GM19043 (cell line): ENCODE measurements at regions not wholly inside any gene's neighbourhood (a gene's known extent, or its start where the extent isn't known, plus 50 kb on each side); places are given as distances from the start of the nearest gene placed in this dataset.

Experiments used
- ATAC-seq: cut with Tn5 transposase; IDR thresholded peaks from one replicate; pipeline ENCODE4 v1.9.1; 2021; ENCODE audit warnings: low read depth; ENCODE audit not compliant: unreplicated experiment

DNA sequence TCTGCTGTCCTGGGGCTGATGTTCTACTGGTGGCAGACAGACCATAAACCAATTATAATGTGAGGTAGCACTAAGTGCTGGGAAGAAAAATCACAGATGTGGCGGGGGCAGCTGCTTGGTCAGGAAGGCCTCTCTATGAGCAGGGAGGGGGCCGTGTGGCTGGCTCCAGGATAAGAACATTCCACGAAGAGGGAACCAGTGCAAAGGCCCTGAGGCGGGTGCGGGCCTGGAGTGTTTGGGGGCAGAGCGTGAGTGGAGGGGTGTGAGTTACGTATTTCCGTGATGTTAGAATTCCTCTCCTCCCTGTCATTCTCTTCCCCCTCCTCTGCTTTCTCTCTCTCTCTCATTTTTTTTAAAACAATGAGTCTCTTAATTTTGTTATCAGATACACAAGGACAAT, 67.2 kb downstream of the CEBPB start:
- ATAC-seq: no peak

DNA sequence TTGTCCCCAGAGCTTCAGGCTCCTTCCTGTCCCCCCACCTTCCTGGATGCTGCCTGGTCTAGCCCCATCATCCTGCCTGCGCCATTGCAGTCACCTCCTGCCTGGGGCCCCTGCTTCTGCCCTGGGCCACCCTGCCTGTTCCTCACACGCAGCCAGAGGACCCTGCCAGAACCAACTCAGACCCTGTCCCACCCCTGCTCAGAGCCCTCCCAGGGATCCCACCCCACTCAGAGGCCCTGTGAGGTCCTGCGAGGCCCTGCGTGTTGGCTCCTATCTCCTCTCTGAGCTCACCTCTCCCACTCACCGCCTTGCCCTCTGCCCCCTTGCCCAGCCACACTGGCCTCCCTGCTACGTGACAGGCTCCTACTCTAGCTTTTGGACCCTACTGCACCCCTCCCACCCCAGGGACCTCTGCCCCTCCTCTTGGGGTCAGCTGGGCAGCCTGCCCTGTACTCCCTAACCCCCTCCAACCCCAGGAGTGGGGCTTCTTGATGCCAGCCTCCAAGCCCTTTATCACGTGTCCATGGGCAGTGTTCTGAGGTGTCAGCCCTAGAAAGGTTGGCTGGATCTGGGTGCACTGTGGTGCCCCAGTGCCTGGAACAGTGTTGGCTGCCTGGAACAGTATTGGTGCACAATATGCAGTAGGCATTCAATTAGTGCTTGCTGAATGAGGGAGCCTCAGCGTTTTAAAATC, 68.3 kb downstream of the CEBPB start:
- ATAC-seq: no peak

- no peak for ATAC-seq
Observed at GRCh38 chr20:50259705-50260478, 69.3 kb downstream of the CEBPB start.

DNA sequence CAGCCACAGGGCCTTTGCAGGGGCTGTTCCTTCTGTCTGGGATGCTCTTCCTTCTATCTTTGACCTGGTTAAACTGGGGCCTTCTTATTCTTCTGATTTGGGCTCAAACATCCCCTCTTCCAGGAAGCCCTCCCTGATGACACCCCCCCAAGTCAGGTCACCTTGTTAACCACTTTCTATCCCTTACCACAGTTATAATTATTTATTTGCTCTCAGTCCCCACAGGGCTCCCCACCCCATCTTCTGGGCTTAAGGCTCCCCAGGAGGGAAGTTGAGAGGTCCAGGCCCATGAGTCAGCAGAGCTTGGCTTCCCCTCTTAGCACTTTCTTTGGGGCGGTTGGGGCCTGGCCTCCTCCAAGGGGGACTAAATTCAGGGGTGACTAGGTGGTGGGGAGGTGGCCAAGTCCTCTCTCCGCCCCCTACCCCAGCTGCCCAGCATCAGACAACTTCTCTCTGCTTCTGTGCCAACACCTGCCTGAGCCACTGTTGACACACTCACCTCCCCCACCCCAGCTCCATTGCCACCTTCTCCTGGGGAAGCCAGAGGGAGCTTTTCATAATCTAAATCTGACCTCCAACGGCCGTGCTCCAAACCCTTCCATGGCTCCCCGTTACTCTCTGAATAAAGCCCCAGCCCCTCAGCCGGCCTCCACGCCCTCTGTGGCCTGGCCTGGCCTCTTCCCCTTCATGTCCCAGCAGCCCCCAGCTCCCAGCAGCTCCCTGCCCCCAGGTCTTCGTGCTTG, 70.0 kb downstream of the CEBPB start:
- no peak for ATAC-seq

- ATAC-seq: no peak
Observed at GRCh38 chr20:50261471-50262212, 71.0 kb downstream of the CEBPB start.

GRCh38 chr20:50263831-50264230, 73.2 kb downstream of the CEBPB start:
- no peak for ATAC-seq

DNA sequence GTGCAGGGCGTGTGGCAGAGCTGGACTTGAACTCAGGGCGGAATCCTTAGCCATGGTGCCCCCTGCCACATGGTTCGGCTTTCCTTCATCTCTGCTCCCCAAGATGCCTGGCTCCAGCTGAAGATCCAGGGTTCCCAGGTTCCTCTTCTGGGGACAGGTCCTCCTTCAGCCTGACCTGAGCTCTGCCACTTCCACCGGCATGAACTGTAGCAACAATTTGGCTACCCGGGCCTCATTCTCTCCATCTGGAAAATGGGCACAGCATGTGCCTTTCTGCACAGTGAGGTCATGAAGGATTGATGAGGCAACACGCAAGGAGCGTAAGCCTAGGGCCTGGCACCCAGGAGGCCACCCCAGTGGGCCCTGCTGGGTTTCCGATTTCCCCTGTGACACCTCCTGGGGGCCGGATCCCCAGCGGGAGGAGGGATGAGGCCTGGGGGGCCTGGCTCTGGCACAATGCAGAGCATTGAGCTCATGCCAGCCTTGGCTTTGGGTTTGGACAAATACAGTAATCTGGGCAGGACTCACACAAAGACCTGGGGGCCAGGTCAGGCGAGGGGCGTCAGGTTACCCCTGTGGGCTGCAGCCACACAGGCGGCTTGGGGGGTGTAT, 74.0 kb downstream of the CEBPB start:
- no peak for ATAC-seq

DNA sequence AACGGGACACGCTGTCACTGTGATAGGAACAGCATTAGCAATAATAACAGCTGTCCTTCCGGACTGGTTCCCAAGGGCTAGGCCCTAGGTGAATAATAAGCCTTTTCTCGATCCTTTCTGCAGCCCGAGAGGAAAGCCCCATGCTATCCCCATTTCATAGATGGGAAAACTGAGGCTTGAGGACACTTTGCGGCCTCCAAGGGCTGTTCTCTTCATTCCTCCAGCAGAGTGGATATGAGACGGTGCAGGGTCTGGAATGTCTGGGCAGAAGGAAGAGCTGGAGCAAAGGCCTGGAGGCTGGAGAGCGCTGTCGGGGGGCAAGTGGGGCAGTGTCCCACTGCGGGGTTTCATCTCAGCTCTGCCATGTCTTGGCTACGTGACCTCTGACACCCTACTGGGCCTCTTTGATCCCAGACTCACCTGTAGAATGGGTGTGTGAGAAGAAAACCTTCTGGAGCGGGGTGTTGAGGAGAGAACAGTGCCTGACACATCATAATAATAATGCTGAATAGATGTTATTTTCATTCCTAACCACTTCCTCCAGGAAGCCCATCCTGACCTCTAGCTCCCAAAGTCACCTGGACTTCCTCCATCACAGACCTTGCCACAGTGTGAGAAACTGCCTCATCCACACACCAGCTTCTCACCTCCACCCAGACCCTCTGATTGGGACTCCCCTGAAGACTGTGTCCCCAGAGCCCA, 74.8 kb downstream of the CEBPB start:
- no peak for ATAC-seq

- ATAC-seq: no peak
Observed at GRCh38 chr20:50266293-50267040, 75.8 kb downstream of the CEBPB start.

DNA sequence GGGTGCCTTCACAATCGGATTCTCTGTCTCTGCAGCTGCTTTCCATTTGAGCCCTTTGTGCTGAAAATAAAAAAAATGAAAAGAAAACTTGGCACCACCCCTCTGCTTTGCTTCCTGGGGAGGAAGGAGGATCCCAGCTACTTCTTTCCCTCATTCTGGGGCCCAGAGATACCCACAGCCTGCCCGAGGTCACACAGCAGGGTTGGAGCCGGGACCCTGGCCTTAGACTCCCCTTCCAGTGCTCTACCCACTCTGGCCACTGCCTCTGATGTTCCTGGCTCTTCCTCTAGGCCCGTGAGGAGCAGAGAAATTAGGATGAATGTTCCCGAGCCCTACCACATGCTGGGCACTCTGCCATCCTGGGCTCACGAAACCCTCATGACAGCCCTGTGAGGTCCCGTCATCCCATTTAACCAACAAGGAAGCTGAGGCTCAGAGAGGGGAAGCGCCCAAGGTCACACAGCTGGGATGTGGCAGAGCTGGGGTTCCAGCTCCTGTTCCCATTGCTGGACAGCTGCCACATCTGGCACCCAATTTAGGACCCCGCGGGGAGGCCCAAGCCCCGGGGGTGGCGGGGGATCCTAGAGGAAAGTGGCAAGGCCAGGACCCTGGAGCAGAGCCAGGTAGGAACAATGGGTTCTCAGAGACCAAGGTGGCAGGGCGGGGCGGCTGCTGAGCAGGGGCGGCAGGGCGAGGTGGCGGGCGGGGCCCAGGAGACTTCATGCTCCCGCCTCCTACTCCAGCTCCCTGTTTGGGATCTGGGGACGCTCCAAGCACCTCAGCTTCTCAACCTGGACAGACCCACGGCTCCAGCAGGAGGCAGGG, 76.6 kb downstream of the CEBPB start:
- no peak for ATAC-seq

DNA sequence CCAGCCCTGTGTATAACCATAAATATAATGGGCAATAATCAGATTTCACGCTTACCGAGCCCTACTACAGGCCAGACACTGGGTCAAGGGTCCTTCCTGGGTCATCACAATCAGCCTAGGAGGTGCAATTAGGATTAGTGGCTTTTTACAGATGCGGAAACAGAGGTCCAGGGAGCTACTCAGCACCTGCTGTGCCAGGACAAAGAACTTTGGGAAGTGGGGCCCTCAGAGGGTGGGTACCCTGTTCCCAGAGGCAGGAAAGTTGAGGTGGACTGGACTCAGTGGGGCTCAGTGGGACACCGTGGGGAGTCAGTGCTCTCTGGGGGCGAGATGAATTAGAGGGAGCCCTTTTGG, 77.2 kb downstream of the CEBPB start:
- ATAC-seq: no peak

DNA sequence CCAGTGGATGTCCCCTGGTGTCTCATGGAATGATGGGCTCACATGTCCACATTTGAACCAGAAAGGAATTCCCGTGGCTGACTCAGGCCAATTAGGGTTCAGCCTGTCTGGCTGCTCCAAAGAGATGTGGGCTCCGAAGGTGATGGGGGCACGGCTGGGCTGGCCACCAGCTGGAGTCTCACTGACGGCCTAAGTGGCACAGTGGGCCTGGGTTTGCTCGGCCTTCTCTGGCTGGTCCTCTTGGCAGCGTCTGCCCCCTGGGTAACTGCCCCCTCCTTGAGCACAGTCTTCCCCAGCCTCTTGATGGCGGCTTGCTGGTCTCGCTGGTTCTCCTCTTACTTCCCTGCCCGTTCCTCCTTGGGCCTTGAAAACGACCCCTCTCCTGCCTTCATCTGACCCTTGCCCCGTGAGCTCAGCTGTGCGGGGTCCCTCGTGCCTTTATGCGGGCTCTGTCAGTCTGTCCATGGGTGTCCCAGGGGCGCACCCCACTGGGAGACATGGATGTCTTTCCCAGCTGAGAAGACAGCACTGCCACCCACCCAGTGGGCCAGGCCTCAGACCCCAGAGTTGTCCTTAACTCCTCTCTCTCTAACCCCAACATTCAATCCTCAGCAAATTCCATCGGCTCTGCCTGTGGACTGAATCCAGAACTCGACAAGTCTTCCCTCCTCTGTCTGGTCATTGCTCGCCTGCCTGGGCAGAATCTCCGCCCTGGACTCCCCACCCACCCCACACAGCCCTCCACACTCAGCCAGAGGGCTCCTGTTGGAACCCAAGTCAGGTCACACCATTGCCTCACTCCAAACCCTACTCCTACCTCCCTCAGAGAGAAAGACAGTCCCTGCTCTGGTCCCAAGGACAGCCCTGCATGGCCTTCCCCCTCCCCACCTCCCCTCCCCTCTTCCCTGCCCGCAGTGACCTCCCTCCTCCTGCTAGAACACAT, 78.7 kb downstream of the CEBPB start:
- ATAC-seq: no peak

GRCh38 chr20:50270034-50270395, 79.4 kb downstream of the CEBPB start:
- ATAC-seq: no peak

- ATAC-seq: no peak
Observed at GRCh38 chr20:50270569-50270968, 79.9 kb downstream of the CEBPB start.

DNA sequence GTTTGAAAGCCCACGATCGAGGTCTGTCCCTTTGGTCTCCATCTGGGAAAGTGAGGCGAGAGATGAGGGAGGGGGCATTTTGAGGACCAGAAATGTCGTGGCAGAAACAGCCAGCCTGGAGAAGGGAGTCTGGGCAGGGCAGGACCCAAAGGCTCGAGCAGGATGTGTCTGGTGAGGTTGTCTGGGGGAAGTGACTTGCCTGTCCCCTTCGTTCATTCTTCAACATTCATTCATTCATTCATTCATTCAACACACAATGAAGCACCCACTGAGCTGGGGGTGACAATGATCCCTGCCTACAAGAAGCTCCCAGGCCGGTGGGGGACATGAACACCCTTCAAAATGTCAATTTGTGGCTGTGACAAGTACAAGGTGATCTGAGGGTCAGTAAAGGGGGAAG, 80.5 kb downstream of the CEBPB start:
- ATAC-seq: no peak

- ATAC-seq: no peak
Observed at GRCh38 chr20:50271612-50272011, 81.0 kb downstream of the CEBPB start.

GRCh38 chr20:50272030-50272723, 81.5 kb downstream of the CEBPB start:
- no peak for ATAC-seq
